CD4-positive, alpha-beta T cell (primary cell): ENCODE measurements at regions not wholly inside any gene's neighbourhood (a gene's known extent, or its start where the extent isn't known, plus 50 kb on each side); places are given as distances from the start of the nearest gene placed in this dataset.

Experiments
- ATAC-seq: fragments of 200-7000 bp; cut with Tn5 transposase; one replicate; pipeline ENCODE4 v1.10.0; 2022; ENCODE audit warnings: mild to moderate bottlenecking; ENCODE audit not compliant: poor library complexity
- CTCF ChIA-PET: fragments of 350-600 bp; sonication (Branson Sonifier 250); formaldehyde crosslinking; loops from one replicate; lab custom pipeline; 2021; ENCODE audit warnings: antibody characterized with exemption, inconsistent platforms; lab: Charles Lee
- POLR2A ChIA-PET: fragments of 350-600 bp; sonication (Branson Sonifier 250); formaldehyde crosslinking; loops from one replicate; lab custom pipeline; 2021; ENCODE audit warnings: antibody characterized with exemption, inconsistent platforms; lab: Charles Lee
- DNase-seq, 14 experiments: peaks; one replicate each; pipeline ENCODE4 v3.0.0-alpha.2; 2013 to 2020; ENCODE audit warnings: mixed read lengths in 2 of 14
- H3K27ac ChIP-seq, 2 donors: one replicate each; pipeline versions ENCODE4 v1.5.1 to v1.7.0; 2013; ENCODE audit warnings: low read length in 2 of 2, low read depth in 1 of 2, mild to moderate bottlenecking in 1 of 2
- H3K27me3 ChIP-seq, 2 experiments: 1 replicate in 1 of 2; 2 replicates in 1 of 2; pipeline versions ENCODE4 v1.6.1 to v1.7.0; 2013; ENCODE audit warnings: low read length in 2 of 2, control low read depth in 1 of 2, mild to moderate bottlenecking in 1 of 2, moderate library complexity in 1 of 2; ENCODE audit not compliant: insufficient read depth in 2 of 2, control insufficient read depth in 1 of 2
- H3K36me3 ChIP-seq: one replicate; pipeline ENCODE4 v1.6.1; 2013; ENCODE audit warnings: low read length, control low read depth; ENCODE audit not compliant: insufficient read depth
- H3K4me1 ChIP-seq: one replicate; pipeline ENCODE4 v1.6.1; 2013; ENCODE audit warnings: low read length, control low read depth; ENCODE audit not compliant: insufficient read depth
- H3K4me3 ChIP-seq: one replicate; pipeline ENCODE4 v1.5.1; 2013; ENCODE audit warnings: mild to moderate bottlenecking, low read length, moderate library complexity
- H3K9me3 ChIP-seq, 2 experiments: 1 replicate in 1 of 2; 2 replicates in 1 of 2; pipeline versions ENCODE4 v1.6.1 to v1.7.0; 2013; ENCODE audit warnings: low read length in 2 of 2, mild to moderate bottlenecking in 2 of 2, control low read depth in 1 of 2, moderate library complexity in 1 of 2; ENCODE audit not compliant: control insufficient read depth in 1 of 2, insufficient read depth in 1 of 2
- H3K27ac Mint-ChIP-seq: one replicate; pipeline ENCODE4 v1.8.0; 2020; ENCODE audit warnings: mixed read lengths
- H3K27me3 Mint-ChIP-seq: one replicate; pipeline ENCODE4 v1.8.0; 2021; ENCODE audit warnings: mixed read lengths
- H3K36me3 Mint-ChIP-seq: one replicate; pipeline ENCODE4 v1.8.0; 2021; ENCODE audit warnings: low read depth, mixed read lengths
- H3K4me1 Mint-ChIP-seq: one replicate; pipeline ENCODE4 v1.8.0; 2021; ENCODE audit warnings: low read depth, mixed read lengths
- H3K4me3 Mint-ChIP-seq: one replicate; pipeline ENCODE4 v1.8.0; 2020; ENCODE audit warnings: mild to moderate bottlenecking, mixed read lengths
- H3K9me3 Mint-ChIP-seq: one replicate; pipeline ENCODE4 v1.8.0; 2020; ENCODE audit warnings: mixed read lengths
- intact Hi-C, 2 experiments: fragments of 100-400 bp; cut with DNase I in 1 of 2; cut with micrococcal nuclease in 1 of 2; formaldehyde crosslinking; loops; one replicate each; pipeline versions ENCODE4 v1.15.1 to v1.9.0; 2023 to 2025; cut with DNase I, micrococcal nuclease
- TF ChIP-seq, protein P1 (sequence below): fragments of 200-600 bp; IDR thresholded peaks from one replicate; pipeline ENCODE4 v1.8.0; 2022; ENCODE audit warnings: antibody characterized with exemption, mild to moderate bottlenecking

DNA sequence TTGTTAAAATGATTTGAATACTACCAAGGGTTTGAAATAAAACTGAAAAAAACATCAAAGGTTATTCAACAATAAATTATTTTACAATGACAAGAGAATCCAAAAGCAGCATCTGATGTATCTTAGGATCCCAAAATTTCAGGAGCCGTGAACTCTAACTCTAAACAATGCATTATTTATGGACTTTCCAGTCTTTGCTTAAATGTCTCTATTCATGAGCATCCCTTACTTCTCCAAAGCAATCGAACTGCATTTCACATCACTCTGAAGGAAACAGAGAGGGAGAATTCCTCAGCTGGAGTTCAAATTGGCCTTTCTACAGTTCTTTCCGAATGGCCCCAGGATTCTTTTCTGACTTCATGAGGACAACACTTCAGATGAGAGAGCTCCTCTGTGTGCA, 229.1 kb downstream of the CBLN4 start:
- Histone ChIP-seq H3K27ac (no peak overlapping the region), H3K4me1 (no peaks in the 10 kb centered on the region), H3K27me3 (no peaks in the 10 kb centered on the region), H3K9me3 (peaks cover 0 to 4% of the 10 kb centered on the region in 2 experiments), H3K36me3 (no peaks in the 10 kb centered on the region), H3K4me3 (no peak overlapping the region)
- Mint-ChIP-seq H3K4me3 (no peak overlapping the region), H3K4me1 (no peaks in the 10 kb centered on the region), H3K27ac (no peak overlapping the region), H3K27me3 (no peaks in the 10 kb centered on the region), H3K9me3 (peaks cover 10% of the 10 kb centered on the region), H3K36me3 (no peaks in the 10 kb centered on the region)
- POLR2A ChIA-PET: no interaction called here
- intact Hi-C loops: no loop called here
- TF ChIP-seq, protein P1, sequence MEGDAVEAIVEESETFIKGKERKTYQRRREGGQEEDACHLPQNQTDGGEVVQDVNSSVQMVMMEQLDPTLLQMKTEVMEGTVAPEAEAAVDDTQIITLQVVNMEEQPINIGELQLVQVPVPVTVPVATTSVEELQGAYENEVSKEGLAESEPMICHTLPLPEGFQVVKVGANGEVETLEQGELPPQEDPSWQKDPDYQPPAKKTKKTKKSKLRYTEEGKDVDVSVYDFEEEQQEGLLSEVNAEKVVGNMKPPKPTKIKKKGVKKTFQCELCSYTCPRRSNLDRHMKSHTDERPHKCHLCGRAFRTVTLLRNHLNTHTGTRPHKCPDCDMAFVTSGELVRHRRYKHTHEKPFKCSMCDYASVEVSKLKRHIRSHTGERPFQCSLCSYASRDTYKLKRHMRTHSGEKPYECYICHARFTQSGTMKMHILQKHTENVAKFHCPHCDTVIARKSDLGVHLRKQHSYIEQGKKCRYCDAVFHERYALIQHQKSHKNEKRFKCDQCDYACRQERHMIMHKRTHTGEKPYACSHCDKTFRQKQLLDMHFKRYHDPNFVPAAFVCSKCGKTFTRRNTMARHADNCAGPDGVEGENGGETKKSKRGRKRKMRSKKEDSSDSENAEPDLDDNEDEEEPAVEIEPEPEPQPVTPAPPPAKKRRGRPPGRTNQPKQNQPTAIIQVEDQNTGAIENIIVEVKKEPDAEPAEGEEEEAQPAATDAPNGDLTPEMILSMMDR: no peak
- DNase-seq (no peak), ATAC-seq (no peak)
- CTCF ChIA-PET: no interaction called here

DNA sequence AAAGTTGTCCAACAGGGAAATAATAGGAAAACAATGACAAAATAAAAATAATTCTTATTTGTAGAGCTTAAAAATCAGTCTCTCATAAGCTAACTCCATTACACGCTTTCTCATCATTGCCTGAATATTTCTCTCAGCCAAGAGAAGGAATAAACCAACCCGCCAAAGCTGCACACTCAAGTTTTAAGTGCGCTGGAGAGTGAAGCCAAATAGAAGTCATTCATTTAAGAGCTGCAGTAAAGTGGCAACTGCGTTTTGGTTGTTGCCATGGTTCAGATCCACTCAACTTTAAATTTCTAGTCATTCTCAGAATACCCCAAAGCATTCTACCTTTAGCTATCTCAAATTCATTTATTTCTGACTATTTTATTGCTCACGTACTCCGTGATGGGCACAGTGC, 230.7 kb downstream of the CBLN4 start:
- Histone ChIP-seq H3K36me3 (no peaks in the 10 kb centered on the region), H3K27ac (no peak overlapping the region), H3K4me3 (no peak overlapping the region), H3K27me3 (no peaks in the 10 kb centered on the region), H3K9me3 (peaks cover 0 to 4% of the 10 kb centered on the region in 2 experiments), H3K4me1 (no peaks in the 10 kb centered on the region)
- DNase-seq (no peak), ATAC-seq (no peak)
- H3K9me3 Mint-ChIP-seq: peaks cover 10% of the 10 kb centered on the region
- no peak overlapping the region for H3K4me3 Mint-ChIP-seq
- TF ChIP-seq, protein P1: no peak
- no peaks in the 10 kb centered on the region for H3K4me1 Mint-ChIP-seq
- no peaks in the 10 kb centered on the region for H3K36me3 Mint-ChIP-seq
- CTCF ChIA-PET: no interaction called here
- POLR2A ChIA-PET: no interaction called here
- no peak overlapping the region for H3K27ac Mint-ChIP-seq
- intact Hi-C loops: no loop called here
- H3K27me3 Mint-ChIP-seq: no peaks in the 10 kb centered on the region

DNA sequence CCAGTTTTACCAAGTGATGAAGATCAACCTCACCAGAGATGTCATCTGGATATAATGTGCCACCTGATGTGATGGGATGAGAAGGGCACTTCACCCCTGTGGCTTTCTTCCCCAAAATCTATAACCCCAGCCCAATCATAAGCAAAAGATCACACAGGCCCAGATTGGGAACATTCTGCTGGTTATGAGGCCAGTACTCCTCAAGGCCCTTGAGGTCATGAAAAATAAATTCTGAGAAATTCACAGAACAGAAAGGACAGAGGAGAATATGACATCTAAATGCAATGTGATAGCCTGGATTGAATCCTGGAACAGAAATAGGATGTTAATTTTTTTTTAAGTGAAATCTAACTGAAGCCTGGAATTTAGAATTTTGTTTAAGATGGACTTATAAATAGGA, 243.5 kb downstream of the CBLN4 start:
- Mint-ChIP-seq H3K27me3 (no peaks in the 10 kb centered on the region), H3K4me1 (no peaks in the 10 kb centered on the region), H3K4me3 (no peak overlapping the region), H3K36me3 (no peaks in the 10 kb centered on the region), H3K9me3 (peaks cover 12% of the 10 kb centered on the region), H3K27ac (no peak overlapping the region)
- H3K36me3 ChIP-seq: no peaks in the 10 kb centered on the region
- H3K4me3 ChIP-seq: no peak overlapping the region
- H3K27ac ChIP-seq: no peak overlapping the region
- ATAC-seq (no peak), DNase-seq (no peak)
- peaks cover 0 to 14% of the 10 kb centered on the region in 2 experiments for H3K9me3 ChIP-seq
- intact Hi-C loops: no loop called here
- H3K27me3 ChIP-seq: no peaks in the 10 kb centered on the region
- ChIA-PET CTCF (no interaction called here), POLR2A (no interaction called here)
- no peaks in the 10 kb centered on the region for H3K4me1 ChIP-seq
- TF ChIP-seq, protein P1: no peak
